GM12874 (cell line): ENCODE measurements at regions not wholly inside any gene's neighbourhood (a gene's known extent, or its start where the extent isn't known, plus 50 kb on each side); places are given as distances from the start of the nearest gene placed in this dataset.

ENCODE experiments used
- CTCF ChIP-seq: IDR thresholded peaks from 2 replicates; pipeline ENCODE4 v1.5.1; 2011; ENCODE audit warnings: low read depth, mild to moderate bottlenecking, control low read depth, low read length, moderate library complexity; ENCODE audit not compliant: insufficient read depth

- no peak for TF ChIP-seq CTCF
Observed at GRCh38 chr15:94606286-94606685, 374.9 kb downstream of the MCTP2 start.

- no peak for TF ChIP-seq CTCF
Observed at GRCh38 chr15:94607176-94607654, 375.9 kb downstream of the MCTP2 start.

GRCh38 chr15:94610069-94610468, 378.7 kb downstream of the MCTP2 start:
- no peak for TF ChIP-seq CTCF

GRCh38 chr15:94610485-94610884, 379.1 kb downstream of the MCTP2 start:
- TF ChIP-seq CTCF = no peak

- no peak for TF ChIP-seq CTCF
Observed at GRCh38 chr15:94611656-94612055, 380.3 kb downstream of the MCTP2 start.

GRCh38 chr15:94615688-94616087, 384.3 kb downstream of the MCTP2 start:
- no peak for TF ChIP-seq CTCF

- no peak for TF ChIP-seq CTCF
Observed at GRCh38 chr15:94620632-94621031, 389.3 kb downstream of the MCTP2 start.

GRCh38 chr15:94621736-94622135, 390.4 kb downstream of the MCTP2 start:
- TF ChIP-seq CTCF = no peak
